RPMI7951 (cell line): ENCODE measurements at regions not wholly inside any gene's neighbourhood (a gene's known extent, or its start where the extent isn't known, plus 50 kb on each side); places are given as distances from the start of the nearest gene placed in this dataset.

ENCODE experiments used
- DNase-seq: peaks from one replicate; pipeline ENCODE4 v3.0.0-alpha.2; 2012; ENCODE audit warnings: low read depth

GRCh38 chr3:111311709-111312235 is 230.2 kb upstream of the CD96 start:
- DNase-seq, result peak; percentile 36

GRCh38 chr3:111314181-111314873 is 227.7 kb upstream of the CD96 start:
- no peak for DNase-seq

- DNase-seq, result no peak
Measured at GRCh38 chr3:111314898-111315297, 227.1 kb upstream of the CD96 start.

GRCh38 chr3:111315930-111316587 is 225.9 kb upstream of the CD96 start:
- peak; percentile 72 for DNase-seq

- no peak for DNase-seq
Measured at GRCh38 chr3:111318289-111318688, 223.7 kb upstream of the CD96 start.

GRCh38 chr3:111319598-111319997 is 222.4 kb upstream of the CD96 start:
- DNase-seq, result no peak

GRCh38 chr3:111321786-111322185 is 220.2 kb upstream of the CD96 start:
- peak; percentile 84 for DNase-seq

GRCh38 chr3:111323019-111323418 is 219.0 kb upstream of the CD96 start:
- DNase-seq, result no peak

- no peak for DNase-seq
Measured at GRCh38 chr3:111324151-111324550, 217.8 kb upstream of the CD96 start.

GRCh38 chr3:111324645-111325044 is 217.4 kb upstream of the CD96 start:
- DNase-seq, result peak; percentile 19

GRCh38 chr3:111325160-111325718 is 216.8 kb upstream of the CD96 start:
- DNase-seq, result peak; percentile 43

- peak; percentile 82 for DNase-seq
Measured at GRCh38 chr3:111326144-111326995, 215.6 kb upstream of the CD96 start.

- DNase-seq, result no peak
Measured at GRCh38 chr3:111331306-111331705, 210.7 kb upstream of the CD96 start.

- DNase-seq, result no peak
Measured at GRCh38 chr3:111331912-111332311, 210.1 kb upstream of the CD96 start.

GRCh38 chr3:111332488-111333080 is 209.4 kb upstream of the CD96 start:
- no peak for DNase-seq

GRCh38 chr3:111333642-111334041 is 208.4 kb upstream of the CD96 start:
- DNase-seq, result peak; percentile 23

GRCh38 chr3:111335512-111336303 is 206.3 kb upstream of the CD96 start:
- no peak for DNase-seq

GRCh38 chr3:111336511-111336910 is 205.5 kb upstream of the CD96 start:
- peak; percentile 71 for DNase-seq

- peak; percentile 78 for DNase-seq
Measured at GRCh38 chr3:111338059-111338698, 203.8 kb upstream of the CD96 start.

- DNase-seq, result no peak
Measured at GRCh38 chr3:111339017-111339416, 203.0 kb upstream of the CD96 start.
